ENCODE measurements at regions not wholly inside any gene's neighbourhood (a gene's known extent, or its start where the extent isn't known, plus 50 kb on each side); places are given as distances from the start of the nearest gene placed in this dataset.

DNA sequence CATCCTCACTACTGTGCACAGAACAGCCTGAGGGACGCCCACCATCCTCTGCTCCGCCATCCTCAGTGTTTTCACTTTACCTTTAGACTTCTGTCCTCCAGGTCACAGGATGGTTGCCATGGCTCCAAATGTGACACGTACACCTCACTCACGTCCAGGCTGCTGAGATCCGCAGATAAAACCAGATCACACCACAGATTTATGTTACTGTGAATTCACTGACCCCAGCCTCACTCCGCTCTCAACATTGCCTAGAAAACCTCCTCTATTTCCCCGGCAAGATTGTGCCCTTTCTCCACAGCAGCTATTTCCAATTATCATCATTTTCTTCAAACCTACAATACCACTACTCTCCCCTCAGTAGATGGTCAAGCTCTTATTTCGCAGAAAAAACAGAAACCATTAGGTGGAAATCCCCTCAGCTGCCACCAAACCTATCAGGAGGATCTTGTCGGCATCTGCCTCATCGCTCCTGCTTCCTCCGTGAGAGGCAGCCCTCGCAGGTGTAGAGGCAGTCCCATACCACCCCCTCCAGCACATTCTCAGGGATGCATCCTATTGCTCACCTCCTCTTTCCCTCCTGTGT lies 49.8 kb upstream of the SLC1A4 start:
- Mint-ChIP-seq H3K4me1 (ENCODE audit: low read depth, unreplicated experiment) (no peaks in the 10 kb centered on the region), H3K9me3 (ENCODE audit: unreplicated experiment) (no peaks in the 10 kb centered on the region), H3K4me3 (ENCODE audit: unreplicated experiment) (no peak overlapping the region), H3K27me3 (ENCODE audit: unreplicated experiment) (peaks cover 2% of the 10 kb centered on the region), H3K27ac (ENCODE audit: unreplicated experiment) (no peak overlapping the region), H3K36me3 (ENCODE audit: unreplicated experiment) (no peaks in the 10 kb centered on the region)
- TF ChIP-seq, protein P1, sequence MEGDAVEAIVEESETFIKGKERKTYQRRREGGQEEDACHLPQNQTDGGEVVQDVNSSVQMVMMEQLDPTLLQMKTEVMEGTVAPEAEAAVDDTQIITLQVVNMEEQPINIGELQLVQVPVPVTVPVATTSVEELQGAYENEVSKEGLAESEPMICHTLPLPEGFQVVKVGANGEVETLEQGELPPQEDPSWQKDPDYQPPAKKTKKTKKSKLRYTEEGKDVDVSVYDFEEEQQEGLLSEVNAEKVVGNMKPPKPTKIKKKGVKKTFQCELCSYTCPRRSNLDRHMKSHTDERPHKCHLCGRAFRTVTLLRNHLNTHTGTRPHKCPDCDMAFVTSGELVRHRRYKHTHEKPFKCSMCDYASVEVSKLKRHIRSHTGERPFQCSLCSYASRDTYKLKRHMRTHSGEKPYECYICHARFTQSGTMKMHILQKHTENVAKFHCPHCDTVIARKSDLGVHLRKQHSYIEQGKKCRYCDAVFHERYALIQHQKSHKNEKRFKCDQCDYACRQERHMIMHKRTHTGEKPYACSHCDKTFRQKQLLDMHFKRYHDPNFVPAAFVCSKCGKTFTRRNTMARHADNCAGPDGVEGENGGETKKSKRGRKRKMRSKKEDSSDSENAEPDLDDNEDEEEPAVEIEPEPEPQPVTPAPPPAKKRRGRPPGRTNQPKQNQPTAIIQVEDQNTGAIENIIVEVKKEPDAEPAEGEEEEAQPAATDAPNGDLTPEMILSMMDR (IDR thresholded peaks at IDR 0.05; ENCODE audit: partially characterized antibody, unreplicated experiment) = no peak
- no peak for DNase-seq
